ENCODE measurements at regions not wholly inside any gene's neighbourhood (a gene's known extent, or its start where the extent isn't known, plus 50 kb on each side); places are given as distances from the start of the nearest gene placed in this dataset.

- DNase-seq, result no peak
Observed at GRCh38 chr2:103012590-103012989, 250.8 kb downstream of the TMEM182 start.

- no peak for DNase-seq
Observed at GRCh38 chr2:103025056-103025455, 263.2 kb downstream of the TMEM182 start.

GRCh38 chr2:103028181-103028580, 266.4 kb downstream of the TMEM182 start:
- no peak for DNase-seq

Data from amygdala (tissue), 56 donors.